GM18511 (cell line): ENCODE measurements at regions not wholly inside any gene's neighbourhood (a gene's known extent, or its start where the extent isn't known, plus 50 kb on each side); places are given as distances from the start of the nearest gene placed in this dataset.
"Not testable (repeated sequence)": the region's sequence is repeated elsewhere in the genome, so short reads cannot be mapped to it uniquely, and the experiment has no call there.

Source experiments
- ATAC-seq: cut with Tn5 transposase; IDR thresholded peaks from one replicate; pipeline ENCODE4 v1.9.1; 2021; ENCODE audit warnings: mild to moderate bottlenecking, moderate library complexity; ENCODE audit not compliant: unreplicated experiment

- no peak for ATAC-seq
These were observed 99.5 kb upstream of the MMADHC start for GRCh38 chr2:149687052-149687427.

GRCh38 chr2:149686136-149687051, 98.8 kb upstream of the MMADHC start:
- no peak for ATAC-seq

- not testable (repeated sequence) for ATAC-seq
These were observed 97.8 kb upstream of the MMADHC start for GRCh38 chr2:149685401-149685800.

GRCh38 chr2:149679286-149679685, 91.7 kb upstream of the MMADHC start:
- no peak for ATAC-seq

GRCh38 chr2:149677416-149677815, 89.8 kb upstream of the MMADHC start:
- ATAC-seq: no peak

GRCh38 chr2:149670086-149670485, 82.5 kb upstream of the MMADHC start:
- no peak for ATAC-seq

GRCh38 chr2:149666809-149667320, 79.3 kb upstream of the MMADHC start:
- ATAC-seq: no peak

GRCh38 chr2:149664896-149665295, 77.3 kb upstream of the MMADHC start:
- ATAC-seq: no peak

- ATAC-seq: no peak
These were observed 75.0 kb upstream of the MMADHC start for GRCh38 chr2:149662556-149662955.

GRCh38 chr2:149661844-149662243, 74.3 kb upstream of the MMADHC start:
- ATAC-seq: no peak

GRCh38 chr2:149658553-149658952, 71.0 kb upstream of the MMADHC start:
- no peak for ATAC-seq

- no peak for ATAC-seq
These were observed 69.9 kb upstream of the MMADHC start for GRCh38 chr2:149657401-149658040.

GRCh38 chr2:149656996-149657395, 69.4 kb upstream of the MMADHC start:
- ATAC-seq: no peak

GRCh38 chr2:149653831-149654445, 66.4 kb upstream of the MMADHC start:
- ATAC-seq: no peak

GRCh38 chr2:149652926-149653325, 65.4 kb upstream of the MMADHC start:
- no peak for ATAC-seq

GRCh38 chr2:149652526-149652925, 65.0 kb upstream of the MMADHC start:
- ATAC-seq: no peak

GRCh38 chr2:149651229-149651628, 63.7 kb upstream of the MMADHC start:
- ATAC-seq: no peak

- ATAC-seq: no peak
These were observed 62.4 kb upstream of the MMADHC start for GRCh38 chr2:149650006-149650405.

GRCh38 chr2:149648282-149649030, 60.9 kb upstream of the MMADHC start:
- ATAC-seq: no peak

GRCh38 chr2:149645391-149645790, 57.8 kb upstream of the MMADHC start:
- no peak for ATAC-seq
